A204.1 (cell line): ENCODE measurements at regions not wholly inside any gene's neighbourhood (a gene's known extent, or its start where the extent isn't known, plus 50 kb on each side); places are given as distances from the start of the nearest gene placed in this dataset.

Source experiments
- FAIRE-seq: peaks from 2 replicates; lab custom pipeline; 2012; peaks lifted over from hg19 to GRCh38; lab: Jason Lieb, UNC

DNA sequence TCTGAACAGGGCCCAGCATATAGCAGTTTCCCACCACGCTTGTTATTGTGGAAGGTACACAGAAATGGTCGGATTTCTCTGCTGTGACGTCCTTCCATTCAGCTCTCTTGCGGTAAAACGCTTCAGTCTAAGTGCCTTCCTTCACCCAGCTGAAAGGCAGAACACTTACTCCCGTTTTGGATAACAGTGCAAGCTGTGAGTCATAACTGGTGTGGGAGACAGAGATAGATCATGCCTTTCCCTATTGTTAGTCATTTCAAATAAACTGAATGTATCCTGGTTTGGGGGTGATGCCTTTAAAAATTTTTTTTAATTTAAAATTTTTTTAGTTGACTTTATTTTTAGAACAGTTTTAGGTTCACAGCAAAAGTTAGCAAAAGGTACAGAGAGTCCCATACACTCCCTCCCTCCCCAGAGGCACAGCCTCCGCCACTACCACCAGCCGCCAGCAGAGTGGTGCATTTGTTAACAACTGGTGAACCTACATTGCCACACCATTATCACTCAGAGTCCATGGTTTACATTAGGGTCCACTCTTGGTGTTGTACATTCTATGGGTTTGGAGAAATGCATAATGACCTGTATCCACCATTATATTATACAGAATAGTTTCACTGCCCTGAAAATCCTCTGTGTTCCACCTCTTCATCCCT, 94.9 kb upstream of the NSMCE3 start:
- FAIRE-seq, result no peak

DNA sequence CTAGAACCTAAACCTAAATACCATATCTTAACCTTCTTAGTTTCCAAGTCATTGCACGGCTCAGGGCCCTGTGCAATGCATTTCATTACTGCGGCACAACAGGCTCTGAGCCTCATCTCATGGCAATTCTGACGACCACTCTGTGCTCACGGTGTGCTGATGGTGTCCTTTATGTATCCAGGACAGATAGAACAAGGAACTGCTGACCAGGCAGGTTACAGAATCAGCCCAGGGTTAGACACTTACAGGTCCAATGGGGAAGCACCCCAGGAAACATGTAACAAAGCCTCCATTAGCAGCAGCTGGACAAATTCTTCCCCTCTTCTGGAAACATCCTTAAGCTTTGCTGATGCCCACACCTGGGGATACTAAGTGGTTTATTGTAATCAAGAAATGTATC, 91.9 kb upstream of the NSMCE3 start:
- no peak for FAIRE-seq

DNA sequence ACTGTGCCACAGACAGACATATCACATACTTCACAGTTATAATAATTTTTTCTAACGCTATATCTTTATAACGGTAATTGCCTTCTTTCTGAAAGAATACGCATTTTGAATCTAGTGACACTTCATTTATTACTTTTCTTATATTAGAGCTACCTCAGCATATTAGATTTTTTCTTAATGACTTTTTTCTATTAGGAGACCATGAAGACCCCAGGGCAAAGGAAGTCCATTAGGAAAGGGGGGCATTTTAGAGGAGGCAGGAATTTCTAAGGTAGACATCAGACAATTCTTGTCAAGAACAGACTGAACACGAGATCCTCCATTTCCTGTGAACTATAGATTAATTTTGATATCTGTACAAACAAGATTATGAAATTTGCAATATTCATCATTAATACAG, 90.5 kb upstream of the NSMCE3 start:
- no peak for FAIRE-seq

DNA sequence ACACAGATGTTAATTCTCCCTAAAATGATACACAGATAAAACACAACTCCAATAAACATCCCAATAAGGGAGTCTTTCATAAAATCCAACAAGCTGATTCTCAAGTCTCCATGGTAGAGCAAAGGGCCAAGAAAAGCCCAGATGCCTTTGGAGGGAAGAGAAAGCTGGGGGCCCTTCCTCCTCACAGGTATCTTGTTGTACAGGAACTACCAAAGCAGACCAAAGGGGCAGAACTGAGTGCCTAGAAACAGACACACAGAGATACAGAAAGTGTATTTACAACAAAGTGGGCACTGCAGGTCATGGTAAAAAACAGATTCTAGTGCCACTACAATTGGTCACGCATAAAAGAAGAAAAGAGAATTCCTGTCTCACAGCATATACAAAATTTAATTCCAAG, 87.2 kb upstream of the NSMCE3 start:
- FAIRE-seq, result no peak

DNA sequence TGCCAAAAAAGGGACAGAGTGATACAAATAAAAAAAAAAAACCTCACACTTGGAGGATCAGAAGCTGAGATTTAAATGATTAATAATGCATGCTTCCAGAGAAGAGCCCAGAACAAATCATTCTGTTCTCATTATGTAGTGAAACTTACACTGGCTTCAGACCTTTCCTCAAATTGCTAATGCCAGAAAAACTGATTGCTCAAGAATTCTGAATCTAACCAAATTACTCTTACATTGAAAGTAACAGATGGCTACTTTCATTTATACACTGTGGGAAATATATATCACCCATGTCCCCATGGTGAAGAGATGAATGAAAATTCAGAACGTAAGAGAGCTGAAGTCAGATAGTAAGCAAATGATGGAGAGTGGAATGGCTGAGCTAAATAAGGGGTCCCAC, 85.9 kb upstream of the NSMCE3 start:
- FAIRE-seq, result no peak

DNA sequence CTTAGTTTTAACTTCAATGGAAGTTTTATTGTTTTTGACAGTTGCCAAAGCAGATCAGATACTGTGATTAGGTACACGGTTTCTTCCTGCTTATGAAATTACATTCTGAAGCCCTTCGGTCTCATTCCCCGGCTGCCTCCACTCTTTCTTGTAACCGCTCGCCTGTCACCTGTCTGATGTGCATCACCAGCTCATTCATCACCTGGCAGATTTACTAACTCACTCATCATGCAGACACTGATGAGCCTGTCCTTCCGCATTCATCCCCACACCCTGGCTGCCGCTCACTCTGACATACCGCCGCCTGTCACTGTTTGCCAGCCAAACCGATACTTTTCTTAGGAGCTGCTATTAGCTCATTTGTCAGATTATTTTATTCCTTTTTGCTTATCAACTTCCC, 82.8 kb upstream of the NSMCE3 start:
- FAIRE-seq, result no peak

DNA sequence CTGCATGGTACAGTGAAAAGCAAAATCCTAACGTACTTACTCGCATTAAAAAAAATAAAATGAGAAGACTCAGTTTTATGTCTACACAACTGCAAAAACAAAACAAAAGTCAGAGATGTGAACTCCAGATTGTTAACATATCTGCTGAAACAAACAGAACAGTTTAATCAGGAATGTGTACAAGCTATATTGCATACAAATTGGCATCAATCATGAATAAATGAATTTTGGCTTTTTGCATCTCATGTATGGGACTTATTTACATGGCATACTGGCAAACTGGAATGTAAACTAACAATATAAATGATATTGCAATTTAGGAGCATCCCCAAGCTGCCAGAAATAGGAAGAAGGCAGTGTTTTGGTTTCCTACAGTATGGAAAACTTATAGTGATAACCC, 79.6 kb upstream of the NSMCE3 start:
- FAIRE-seq, result no peak

DNA sequence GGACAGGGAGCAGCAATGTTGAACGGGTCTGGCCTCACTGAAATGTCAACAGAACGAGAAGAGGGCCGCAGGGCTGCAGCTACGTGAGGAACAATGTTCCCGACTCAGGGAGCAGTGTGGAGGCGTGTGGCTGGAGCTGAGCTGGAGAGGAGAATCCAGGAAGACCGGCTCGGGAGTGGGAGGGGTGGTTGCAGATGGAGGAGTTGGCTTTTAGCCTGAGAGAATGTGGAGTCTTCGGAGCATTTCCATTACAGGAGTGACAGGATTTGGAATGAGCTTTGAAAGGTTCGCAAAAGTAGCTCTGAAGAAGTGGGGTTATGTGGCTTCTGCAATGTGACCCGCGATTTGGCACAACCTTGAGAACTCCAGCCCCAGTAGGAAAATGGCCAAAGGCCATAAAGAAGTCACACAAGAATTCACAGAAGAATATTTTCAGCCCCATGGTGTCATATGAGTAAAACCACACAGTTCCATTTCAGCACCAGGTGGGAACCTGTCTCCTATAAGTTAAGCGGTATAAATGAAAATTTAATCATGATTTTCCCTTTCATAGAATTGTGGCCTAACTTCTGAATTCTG, 78.8 kb upstream of the NSMCE3 start:
- no peak for FAIRE-seq

DNA sequence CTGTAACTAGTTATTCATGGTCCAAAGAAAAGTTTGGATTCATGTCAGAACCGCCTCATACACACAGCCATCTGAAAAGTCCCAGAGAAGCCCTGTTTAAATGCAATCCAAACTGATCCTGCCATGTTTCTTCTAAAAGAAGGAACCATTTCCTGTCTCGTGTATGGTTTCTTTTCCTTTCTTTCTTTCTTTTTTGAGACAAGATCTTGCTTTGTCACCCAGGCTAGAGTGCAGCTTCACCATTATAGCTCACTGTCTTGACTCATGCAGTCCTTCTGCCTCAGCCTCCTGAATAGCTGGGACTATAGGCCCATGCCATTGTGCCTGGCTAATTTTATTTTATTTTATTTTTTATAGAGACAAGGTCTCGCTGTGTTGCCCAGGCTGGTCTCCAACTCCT, 77.4 kb upstream of the NSMCE3 start:
- no peak for FAIRE-seq

DNA sequence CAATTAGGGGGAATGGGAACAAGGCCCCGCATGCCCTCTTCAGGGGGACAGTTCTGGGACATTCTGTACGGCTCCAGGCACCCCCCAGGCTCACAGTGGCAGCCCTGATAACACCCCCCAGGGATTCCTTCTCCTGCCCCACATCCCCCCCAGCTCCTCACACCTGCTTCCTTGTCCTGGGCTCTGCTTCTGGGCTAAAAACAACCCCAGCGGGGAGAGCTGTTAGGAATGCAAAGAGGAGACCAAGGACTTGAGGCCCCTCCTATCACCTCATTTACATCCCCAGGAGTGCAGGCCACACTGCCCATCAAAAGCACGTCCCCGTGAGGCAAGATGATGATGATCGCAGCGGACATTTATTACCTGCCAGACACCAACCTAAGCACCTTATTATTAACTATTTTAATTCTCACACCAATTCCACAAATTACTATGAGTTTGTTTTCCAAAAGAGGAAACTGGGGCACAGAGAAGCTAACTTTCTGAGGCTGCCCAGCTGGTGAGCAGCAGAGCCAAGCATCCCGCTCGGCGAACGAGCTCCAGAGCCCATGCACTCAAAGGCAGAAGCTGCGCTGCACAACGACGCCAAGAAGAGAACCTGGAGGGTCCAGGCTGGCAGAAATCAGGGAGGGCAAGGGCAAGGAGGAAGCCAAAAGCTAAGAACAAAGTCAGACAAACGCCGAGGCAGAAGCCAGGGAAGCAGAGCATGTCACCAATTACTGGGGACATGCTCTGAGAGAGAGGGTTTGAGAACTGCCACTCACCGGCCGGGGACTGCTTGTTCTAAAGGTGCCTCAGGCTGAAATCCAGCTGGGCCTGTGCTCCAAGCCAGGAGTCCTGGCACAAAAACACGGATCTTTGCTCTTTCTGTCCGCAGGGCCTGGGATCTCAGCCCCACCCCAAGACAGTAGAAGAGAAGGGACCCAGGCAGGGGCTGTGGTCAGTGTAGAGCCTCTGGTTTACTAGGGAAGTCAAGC, 76.2 kb upstream of the NSMCE3 start:
- FAIRE-seq, result no peak

DNA sequence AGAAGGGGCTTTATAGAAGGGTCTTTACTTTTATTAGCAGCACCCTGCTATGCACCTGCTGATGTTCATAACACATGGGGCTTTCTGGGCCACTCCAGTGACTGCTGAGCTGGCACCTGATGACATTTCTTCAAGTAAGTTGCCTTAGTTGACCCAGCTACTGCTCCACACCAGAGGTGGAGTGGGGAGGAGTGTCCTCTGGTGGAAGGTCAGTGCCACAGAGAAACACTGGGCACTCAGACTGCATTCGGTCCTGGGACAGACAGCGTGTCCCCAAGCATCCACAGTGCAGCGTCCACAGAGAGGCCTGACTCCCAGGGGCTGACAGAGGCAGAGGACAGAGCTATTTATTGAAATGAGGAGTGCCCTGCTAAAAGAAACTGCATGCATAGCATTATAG, 74.9 kb upstream of the NSMCE3 start:
- FAIRE-seq, result no peak

DNA sequence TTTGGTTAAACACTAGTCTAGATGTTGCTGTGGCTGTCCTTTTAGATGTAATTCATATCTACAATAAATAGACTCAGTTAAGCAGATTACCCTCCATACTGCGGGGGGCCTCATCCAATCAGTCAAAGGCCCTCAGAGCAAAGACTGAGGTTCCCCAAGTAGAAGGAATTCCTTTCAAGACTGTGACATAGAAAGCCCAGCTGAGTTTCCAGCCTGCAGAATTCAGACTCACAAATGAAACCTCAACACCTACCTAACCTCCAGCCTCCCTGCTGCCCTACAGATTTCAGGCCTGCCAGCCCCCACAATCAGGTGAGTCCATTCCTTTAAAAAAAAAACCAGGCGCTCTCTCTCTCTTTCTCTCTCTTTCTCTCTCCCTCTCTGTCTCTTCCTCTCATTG, 73.6 kb upstream of the NSMCE3 start:
- FAIRE-seq, result no peak

DNA sequence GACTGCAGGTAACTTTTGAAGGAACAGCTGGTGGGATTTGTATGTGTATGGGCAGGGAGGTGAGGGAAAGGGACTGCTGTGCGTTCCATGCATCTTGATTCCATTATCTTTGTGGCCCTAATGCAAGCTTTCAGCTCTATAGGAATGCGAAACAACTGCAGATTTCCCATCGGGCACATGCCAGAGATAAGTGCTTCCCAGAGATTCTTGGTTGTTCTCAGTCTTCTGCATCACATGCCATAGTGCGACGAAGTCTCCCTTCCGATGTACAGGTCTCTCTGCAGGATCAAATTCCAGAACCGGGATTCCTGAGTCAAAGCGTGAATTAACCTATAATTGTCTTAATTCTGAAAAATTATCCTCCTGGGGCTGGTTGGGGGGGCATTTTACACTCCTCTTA, 72.6 kb upstream of the NSMCE3 start:
- FAIRE-seq, result no peak

DNA sequence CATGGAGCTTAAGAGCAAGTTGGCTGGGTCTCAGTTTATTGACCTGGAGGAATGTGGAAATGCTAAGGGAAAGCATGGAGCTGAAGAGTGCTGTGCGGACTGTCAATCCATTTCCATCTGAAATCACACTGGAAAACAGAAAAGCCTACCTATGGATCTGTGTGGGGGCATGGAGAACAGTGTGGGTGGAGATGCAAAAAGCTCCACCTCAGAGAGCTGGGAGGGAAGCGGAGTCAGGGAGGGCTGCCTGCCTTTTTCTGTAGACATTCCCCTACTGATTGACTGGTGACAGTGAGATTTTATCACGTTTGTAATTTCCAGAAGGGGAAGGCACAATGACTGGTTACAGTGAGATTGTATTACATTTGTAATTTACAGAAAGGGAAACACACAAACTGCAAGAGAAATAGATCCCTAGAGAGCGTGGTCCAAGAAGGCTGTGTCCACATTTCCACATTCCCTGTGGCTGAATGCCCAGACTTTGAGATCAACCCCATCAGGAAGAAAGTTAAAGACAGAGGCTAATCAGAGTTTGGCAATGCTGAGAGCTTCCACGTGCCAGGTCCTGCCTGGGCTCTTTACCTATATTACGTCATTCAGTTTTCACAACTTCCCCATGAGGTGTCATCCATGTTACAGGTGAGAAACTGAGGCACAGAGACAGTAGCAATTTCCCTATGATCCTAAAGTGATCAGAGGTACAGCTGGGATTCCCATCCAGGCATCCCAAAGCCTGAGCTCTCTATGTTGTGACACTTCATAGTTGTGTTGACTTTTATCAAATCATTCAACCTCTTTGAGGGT, 67.7 kb upstream of the NSMCE3 start:
- FAIRE-seq, result no peak

DNA sequence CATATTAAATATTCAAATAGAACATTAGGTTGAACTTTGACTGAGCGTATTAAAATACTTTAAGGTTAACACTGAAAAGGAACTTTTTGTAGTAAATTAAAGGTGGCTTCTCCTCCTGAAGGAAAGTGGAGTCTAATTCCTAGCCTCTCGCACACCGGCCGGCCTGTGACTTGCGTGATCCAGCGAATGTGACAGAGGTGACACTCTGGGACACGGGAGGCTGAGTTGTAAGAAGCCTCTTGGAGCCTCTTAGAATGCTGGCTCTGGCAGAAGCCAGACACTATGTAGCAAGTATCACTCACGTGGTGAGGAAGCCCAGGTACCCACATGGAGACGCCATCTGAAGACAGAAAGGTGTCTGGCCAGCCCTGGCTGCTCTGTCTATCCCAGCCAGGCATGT, 64.9 kb upstream of the NSMCE3 start:
- FAIRE-seq, result no peak

DNA sequence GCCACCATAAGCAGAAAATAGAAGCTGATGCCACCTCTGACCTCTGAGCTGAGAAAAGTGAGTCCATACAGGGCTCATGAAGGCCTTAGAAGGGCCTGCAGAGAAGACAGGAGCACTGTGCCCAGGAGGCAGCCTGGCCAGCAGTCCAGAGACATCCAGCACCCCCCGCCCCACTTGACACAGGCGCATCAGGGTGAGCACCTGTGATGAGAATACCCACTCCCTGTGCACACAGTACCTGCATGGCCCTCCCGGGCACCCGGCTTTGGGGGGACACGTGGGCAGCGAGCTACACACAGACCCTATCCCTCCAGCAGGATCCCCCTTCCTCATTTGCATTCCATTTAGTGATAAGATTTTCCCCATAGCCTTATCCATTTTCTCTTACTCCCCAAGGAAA, 63.6 kb upstream of the NSMCE3 start:
- no peak for FAIRE-seq

DNA sequence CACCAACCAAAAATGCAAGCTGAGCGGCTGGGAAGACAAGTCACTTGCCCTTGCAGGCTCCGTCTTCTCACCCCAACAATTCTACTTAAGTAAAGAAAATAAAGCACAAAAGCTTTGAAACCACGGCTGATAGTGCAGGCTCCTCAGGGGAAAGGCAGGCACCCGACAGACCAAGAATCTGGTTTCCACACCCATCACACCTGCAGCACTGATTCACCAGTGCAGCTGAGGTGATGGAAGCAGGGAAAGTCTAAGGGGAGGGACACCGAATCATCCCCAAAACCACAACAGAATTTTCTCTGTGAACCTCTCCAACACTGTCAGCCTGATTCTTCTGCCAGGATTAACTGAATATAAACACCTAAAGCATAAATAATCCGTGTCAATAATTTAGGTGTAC, 62.0 kb upstream of the NSMCE3 start:
- no peak for FAIRE-seq

DNA sequence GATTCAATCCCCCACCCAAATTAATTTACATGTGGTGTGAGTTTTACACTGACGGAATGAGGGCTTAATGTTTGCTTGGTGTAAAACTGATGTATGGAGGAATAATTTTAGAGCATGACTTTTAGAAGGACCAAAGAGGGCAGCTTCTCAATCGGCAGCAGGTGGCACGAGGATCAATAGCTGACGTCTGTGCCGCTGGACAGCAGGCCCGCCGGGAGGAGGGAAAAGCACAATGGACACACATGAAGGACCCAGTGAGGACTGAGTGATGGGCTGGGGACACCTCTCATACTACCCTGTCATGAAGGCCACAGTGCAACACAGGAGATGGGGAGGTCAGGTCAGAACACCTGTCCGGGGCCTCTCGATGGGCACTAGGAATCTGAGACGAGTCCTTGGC, 61.4 kb upstream of the NSMCE3 start:
- FAIRE-seq, result no peak

DNA sequence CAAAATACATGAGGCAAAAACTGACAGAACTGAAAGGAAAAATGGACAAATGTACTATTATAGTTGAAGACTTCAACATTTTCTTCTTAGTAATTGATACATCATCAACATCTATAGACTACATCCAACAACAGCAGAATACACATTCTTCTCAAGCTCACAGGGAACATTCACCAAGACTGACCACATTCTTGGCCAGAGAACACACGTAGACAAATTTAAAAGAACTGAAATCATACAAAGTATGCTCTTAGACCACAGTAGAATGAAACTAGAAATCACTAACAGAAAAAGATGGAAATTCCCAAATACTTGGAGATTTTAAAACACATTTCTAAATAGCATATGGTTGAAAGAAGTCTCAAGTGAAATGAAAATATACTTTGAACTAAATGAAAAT, 55.1 kb upstream of the NSMCE3 start:
- FAIRE-seq, result no peak

DNA sequence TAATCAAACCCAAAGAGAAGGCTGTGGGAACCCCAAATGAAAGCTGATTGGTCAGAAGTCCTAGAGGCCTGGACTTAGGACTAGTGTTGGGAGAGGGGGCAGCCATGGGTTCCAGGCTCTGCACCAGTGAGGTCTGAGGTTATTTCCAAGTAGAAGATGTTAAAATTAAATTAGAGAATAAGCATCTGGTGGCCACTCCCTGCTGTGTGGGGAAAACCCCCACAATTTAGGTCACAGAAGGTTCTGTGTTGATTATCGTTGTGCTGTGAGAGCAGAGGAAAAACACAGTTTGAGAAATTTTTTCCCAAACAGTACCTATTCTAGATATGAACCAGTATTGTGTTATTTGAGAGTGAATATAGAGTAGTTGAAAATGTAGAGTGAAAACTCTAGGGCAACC, 53.9 kb upstream of the NSMCE3 start:
- FAIRE-seq, result no peak

DNA sequence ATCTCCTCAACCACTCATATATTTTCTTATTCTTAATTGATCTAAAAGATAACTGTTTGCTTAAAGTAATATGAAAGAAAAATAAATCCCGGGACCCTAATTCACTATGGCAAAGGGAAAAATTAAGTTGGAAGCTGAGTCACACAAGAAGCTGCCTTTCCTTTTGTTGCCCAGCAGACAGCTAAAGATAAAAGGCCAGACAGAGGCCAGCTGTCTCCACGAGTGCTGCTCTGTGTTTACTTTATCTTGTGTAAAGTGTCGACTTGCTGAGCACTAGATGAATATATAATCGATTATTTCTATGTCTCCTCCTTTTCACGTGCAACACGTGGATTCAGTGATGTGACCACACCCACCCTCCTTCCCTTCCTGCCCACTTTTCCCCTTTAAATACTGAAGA, 52.8 kb upstream of the NSMCE3 start:
- no peak for FAIRE-seq

DNA sequence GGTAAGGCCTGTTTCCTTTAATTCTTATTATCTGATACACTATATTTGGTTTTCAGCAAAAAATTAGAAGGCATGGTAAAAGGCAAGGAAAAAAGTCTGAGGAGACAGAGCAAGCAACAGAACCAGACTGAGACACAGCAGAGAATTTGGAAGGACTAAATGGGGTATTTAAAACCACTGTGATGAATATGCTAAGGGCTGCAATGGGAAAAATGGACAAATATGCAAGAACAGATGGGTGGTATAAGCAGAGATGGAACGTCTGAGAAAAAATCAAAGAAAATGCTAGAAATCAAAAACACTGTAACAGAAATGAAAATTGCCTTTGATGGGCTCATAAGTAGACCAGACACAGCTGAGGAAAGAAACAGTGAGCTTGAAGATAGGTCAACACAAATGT, 50.8 kb upstream of the NSMCE3 start:
- FAIRE-seq, result no peak

DNA sequence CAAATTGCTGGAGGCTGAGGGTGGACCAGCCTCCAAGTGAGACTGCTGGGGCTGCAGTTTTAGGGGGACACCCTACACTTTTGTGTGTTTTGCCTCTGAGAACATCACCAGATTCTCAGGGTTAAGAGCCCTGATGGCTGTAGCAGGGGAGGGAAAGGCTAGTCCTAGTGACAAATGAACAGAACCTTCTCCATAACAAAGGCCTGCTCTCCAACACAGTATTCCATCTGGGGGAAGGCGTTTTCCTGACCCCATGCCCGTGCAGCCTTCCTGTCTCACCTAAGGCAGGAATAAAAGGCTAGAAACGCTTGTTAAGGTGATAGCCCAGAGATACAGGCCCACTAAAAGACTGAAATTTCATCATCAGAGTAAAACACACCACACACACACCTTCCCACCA, 50.2 kb upstream of the NSMCE3 start:
- no peak for FAIRE-seq
